Neural progenitor cell (in vitro differentiated cells): ENCODE measurements at regions not wholly inside any gene's neighbourhood (a gene's known extent, or its start where the extent isn't known, plus 50 kb on each side); places are given as distances from the start of the nearest gene placed in this dataset.

Source experiments
- DNase-seq: peaks from one replicate; pipeline ENCODE4 v3.0.0-alpha.2; 2016; ENCODE audit warnings: low spot score
- H2AFZ ChIP-seq: fragments of 200-600 bp; sonication (generic); replicated peaks from 2 replicates; pipeline ENCODE4 v1.6.1; 2016; ENCODE audit warnings: antibody characterized with exemption
- H3F3A ChIP-seq: fragments of 200-600 bp; sonication (generic); 2 replicates; pipeline ENCODE4 v1.6.1; 2016; ENCODE audit warnings: antibody characterized with exemption, low read depth
- H3K27ac ChIP-seq: fragments of 200-600 bp; sonication (generic); 2 replicates; pipeline ENCODE4 v1.5.1; 2016; ENCODE audit warnings: mild to moderate bottlenecking
- H3K27me3 ChIP-seq: fragments of 200-600 bp; sonication (generic); 2 replicates; pipeline ENCODE4 v1.6.1; 2016; ENCODE audit warnings: mild to moderate bottlenecking, moderate library complexity
- H3K36me3 ChIP-seq: fragments of 200-600 bp; sonication (generic); 2 replicates; pipeline ENCODE4 v1.5.1; 2016
- H3K4me1 ChIP-seq: fragments of 200-600 bp; sonication (generic); 2 replicates; pipeline ENCODE4 v1.6.1; 2016; ENCODE audit warnings: mixed run types
- H3K4me2 ChIP-seq: fragments of 200-600 bp; sonication (generic); 2 replicates; pipeline ENCODE4 v1.6.1; 2016
- H3K4me3 ChIP-seq: fragments of 200-600 bp; sonication (generic); 2 replicates; pipeline ENCODE4 v1.5.1; 2016
- H3K79me2 ChIP-seq: fragments of 200-600 bp; sonication (generic); 2 replicates; pipeline ENCODE4 v1.6.1; 2016; ENCODE audit warnings: low read depth
- H3K9ac ChIP-seq: fragments of 200-600 bp; sonication (generic); 2 replicates; pipeline ENCODE4 v1.6.1; 2016
- H3K9me3 ChIP-seq: fragments of 200-600 bp; sonication (generic); 2 replicates; pipeline ENCODE4 v1.5.1; 2016; ENCODE audit warnings: low read depth
- H4K20me1 ChIP-seq: fragments of 200-600 bp; sonication (generic); 2 replicates; pipeline ENCODE4 v1.6.1; 2016; ENCODE audit warnings: low read depth
- H3K27ac Mint-ChIP-seq: 3 replicates; pipeline ENCODE4 v1.8.0; 2021; ENCODE audit warnings: mixed read lengths
- H3K27me3 Mint-ChIP-seq: 2 replicates; pipeline ENCODE4 v1.8.0; 2022; ENCODE audit warnings: low read depth, mild to moderate bottlenecking, inconsistent platforms, moderate library complexity, mixed read lengths; ENCODE audit not compliant: insufficient read depth
- H3K36me3 Mint-ChIP-seq: 3 replicates; pipeline ENCODE4 v1.8.0; 2021; ENCODE audit warnings: mixed read lengths
- H3K4me1 Mint-ChIP-seq: 3 replicates; pipeline ENCODE4 v1.8.0; 2021; ENCODE audit warnings: mixed read lengths
- H3K4me3 Mint-ChIP-seq: 3 replicates; pipeline ENCODE4 v1.8.0; 2021; ENCODE audit warnings: mild to moderate bottlenecking, moderate library complexity, mixed read lengths
- H3K9me3 Mint-ChIP-seq: 3 replicates; pipeline ENCODE4 v1.8.0; 2020; ENCODE audit warnings: mixed read lengths
- EZH2 ChIP-seq: fragments of 200-600 bp; sonication (generic); IDR thresholded peaks from 2 replicates; pipeline ENCODE4 v1.6.1; 2017; ENCODE audit warnings: antibody characterized with exemption, mild to moderate bottlenecking, moderate library complexity
- EZH2phosphoT487 ChIP-seq: fragments of 200-600 bp; sonication (generic); IDR thresholded peaks from 2 replicates; pipeline ENCODE4 v1.6.1; 2017; ENCODE audit warnings: antibody characterized with exemption
- TF ChIP-seq, protein P1 (sequence below): fragments of 200-600 bp; sonication (generic); IDR thresholded peaks from 2 replicates; pipeline ENCODE4 v1.5.1; 2017; ENCODE audit warnings: antibody characterized with exemption, mild to moderate bottlenecking

DNA sequence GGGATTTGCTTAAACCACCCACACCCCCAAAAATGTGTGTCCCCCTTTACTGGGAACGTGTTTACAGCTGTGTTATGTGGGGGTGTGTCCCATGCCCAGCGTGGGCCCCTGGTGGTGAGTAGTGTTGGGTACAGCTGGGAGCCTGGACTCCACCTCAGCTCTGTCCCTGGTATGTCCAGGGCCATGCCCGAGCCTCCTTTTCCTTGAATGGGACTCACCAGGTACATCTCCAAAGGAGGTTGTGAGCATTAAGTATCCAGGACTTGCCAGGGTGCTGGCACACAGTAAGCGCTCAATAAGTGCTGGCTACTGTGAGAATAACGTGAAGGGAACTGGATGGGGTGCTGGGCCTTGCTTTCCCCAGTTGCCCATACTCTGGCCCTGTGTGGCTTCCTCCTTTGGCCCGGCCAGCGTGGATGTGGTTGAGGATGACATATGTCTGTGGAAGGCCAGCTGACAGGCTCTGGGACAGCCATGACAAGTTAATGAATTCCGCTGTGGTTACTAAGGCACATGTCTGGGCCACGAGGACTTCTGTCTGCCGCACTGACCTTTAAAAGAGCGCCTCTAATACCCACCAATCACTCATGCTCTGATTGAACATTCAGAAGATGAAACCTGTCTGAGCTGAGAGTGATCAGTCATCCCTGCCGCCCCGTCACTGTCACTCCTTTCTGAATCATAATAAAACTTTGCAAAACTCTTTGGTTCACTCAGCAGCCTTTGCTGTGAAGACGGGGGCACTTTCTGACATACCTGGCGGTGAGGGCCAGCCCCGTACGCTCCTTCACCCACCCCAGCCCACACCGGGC lies 74.7 kb downstream of the DIO3 start:
- H3K9me3 Mint-ChIP-seq = no peaks in the 10 kb centered on the region
- no peak overlapping the region for H3K27ac ChIP-seq
- no peak for DNase-seq
- no peaks in the 10 kb centered on the region for H3F3A ChIP-seq
- H3K79me2 ChIP-seq = no peaks in the 10 kb centered on the region
- H3K27me3 Mint-ChIP-seq = peaks cover 4% of the 10 kb centered on the region
- no peaks in the 10 kb centered on the region for H3K36me3 ChIP-seq
- H3K4me1 Mint-ChIP-seq = peaks cover 23% of the 10 kb centered on the region
- H3K4me3 Mint-ChIP-seq = no peak overlapping the region
- H3K36me3 Mint-ChIP-seq = no peaks in the 10 kb centered on the region
- H3K4me2 ChIP-seq = no peak overlapping the region
- peaks cover 6% of the 10 kb centered on the region for H3K27me3 ChIP-seq
- H2AFZ ChIP-seq = no peak overlapping the region
- no peaks in the 10 kb centered on the region for H3K9me3 ChIP-seq
- no peak overlapping the region for H3K27ac Mint-ChIP-seq
- H4K20me1 ChIP-seq = no peaks in the 10 kb centered on the region
- no peaks in the 10 kb centered on the region for H3K4me1 ChIP-seq
- TF ChIP-seq EZH2phosphoT487 = no peak
- TF ChIP-seq EZH2 = no peak
- TF ChIP-seq, protein P1, sequence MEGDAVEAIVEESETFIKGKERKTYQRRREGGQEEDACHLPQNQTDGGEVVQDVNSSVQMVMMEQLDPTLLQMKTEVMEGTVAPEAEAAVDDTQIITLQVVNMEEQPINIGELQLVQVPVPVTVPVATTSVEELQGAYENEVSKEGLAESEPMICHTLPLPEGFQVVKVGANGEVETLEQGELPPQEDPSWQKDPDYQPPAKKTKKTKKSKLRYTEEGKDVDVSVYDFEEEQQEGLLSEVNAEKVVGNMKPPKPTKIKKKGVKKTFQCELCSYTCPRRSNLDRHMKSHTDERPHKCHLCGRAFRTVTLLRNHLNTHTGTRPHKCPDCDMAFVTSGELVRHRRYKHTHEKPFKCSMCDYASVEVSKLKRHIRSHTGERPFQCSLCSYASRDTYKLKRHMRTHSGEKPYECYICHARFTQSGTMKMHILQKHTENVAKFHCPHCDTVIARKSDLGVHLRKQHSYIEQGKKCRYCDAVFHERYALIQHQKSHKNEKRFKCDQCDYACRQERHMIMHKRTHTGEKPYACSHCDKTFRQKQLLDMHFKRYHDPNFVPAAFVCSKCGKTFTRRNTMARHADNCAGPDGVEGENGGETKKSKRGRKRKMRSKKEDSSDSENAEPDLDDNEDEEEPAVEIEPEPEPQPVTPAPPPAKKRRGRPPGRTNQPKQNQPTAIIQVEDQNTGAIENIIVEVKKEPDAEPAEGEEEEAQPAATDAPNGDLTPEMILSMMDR = no peak
- H3K9ac ChIP-seq = no peak overlapping the region
- no peak overlapping the region for H3K4me3 ChIP-seq

DNA sequence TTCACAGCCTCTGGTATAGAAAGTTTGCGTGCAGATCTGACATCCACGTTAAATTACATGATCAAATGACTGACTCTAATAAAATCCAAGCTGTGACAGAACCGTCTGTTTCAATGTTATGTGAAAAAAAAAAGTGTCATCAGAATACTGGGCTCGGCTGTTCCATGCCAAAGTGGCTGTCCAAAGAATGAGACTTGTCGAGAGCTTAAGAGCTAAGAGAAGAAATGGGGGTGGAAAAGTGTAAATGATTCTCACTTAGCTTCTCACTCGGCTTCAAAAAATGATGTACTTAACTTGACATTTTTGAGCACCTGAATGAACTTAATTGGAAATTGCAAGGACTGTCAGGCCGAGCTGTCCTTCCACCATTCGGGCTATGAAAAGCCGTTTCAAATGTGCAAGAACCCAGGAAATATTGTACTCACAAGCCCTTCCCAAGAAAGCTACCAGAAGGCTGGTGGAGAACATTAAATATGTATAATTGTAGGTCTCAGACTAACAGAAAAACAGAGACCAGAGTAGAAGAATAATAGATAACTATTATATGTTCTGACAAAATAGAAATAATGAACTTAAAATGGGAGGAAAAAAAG lies 78.0 kb downstream of the DIO3 start:
- Histone ChIP-seq H2AFZ (no peak overlapping the region), H3K4me2 (no peak overlapping the region), H3K27ac (no peak overlapping the region), H4K20me1 (no peaks in the 10 kb centered on the region), H3K9me3 (no peaks in the 10 kb centered on the region), H3K36me3 (no peaks in the 10 kb centered on the region), H3K4me3 (no peak overlapping the region), H3K79me2 (no peaks in the 10 kb centered on the region), H3K4me1 (no peaks in the 10 kb centered on the region), H3K9ac (no peak overlapping the region), H3F3A (no peaks in the 10 kb centered on the region), H3K27me3 (peaks cover 10% of the 10 kb centered on the region)
- H3K36me3 Mint-ChIP-seq = no peaks in the 10 kb centered on the region
- TF ChIP-seq EZH2phosphoT487 = no peak
- TF ChIP-seq, protein P1 = no peak
- no peak for TF ChIP-seq EZH2
- H3K4me1 Mint-ChIP-seq = peaks cover 6% of the 10 kb centered on the region
- no peak overlapping the region for H3K27ac Mint-ChIP-seq
- no peak overlapping the region for H3K4me3 Mint-ChIP-seq
- H3K27me3 Mint-ChIP-seq = peaks cover 4% of the 10 kb centered on the region
- H3K9me3 Mint-ChIP-seq = peaks cover 2% of the 10 kb centered on the region
- no peak for DNase-seq

DNA sequence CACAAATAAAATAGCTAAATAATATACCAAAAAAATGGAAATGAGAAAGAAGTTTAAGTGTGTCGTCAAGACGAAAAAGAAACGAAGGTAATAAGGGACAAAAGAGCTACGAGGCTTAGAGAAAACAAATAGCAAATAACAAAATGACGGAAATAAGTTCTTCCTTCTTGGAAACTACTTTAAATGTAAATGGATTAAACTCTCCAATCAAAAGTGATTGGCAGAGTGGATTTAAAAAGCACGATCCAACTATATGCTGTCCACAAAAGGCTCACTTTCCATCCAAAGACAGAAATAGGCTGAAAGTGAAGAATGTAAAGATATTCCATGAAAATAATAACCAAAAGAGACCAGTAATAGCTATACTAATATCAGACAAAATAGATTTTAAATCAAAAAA lies 82.4 kb downstream of the DIO3 start:
- H3K9me3 ChIP-seq = no peaks in the 10 kb centered on the region
- H3K4me1 ChIP-seq = no peaks in the 10 kb centered on the region
- H2AFZ ChIP-seq = no peak overlapping the region
- H3K9ac ChIP-seq = no peak overlapping the region
- H3K79me2 ChIP-seq = no peaks in the 10 kb centered on the region
- H3K27me3 ChIP-seq = peaks cover 26% of the 10 kb centered on the region
- no peak overlapping the region for H3K4me2 ChIP-seq
- H3K27me3 Mint-ChIP-seq = peaks cover 2% of the 10 kb centered on the region
- no peaks in the 10 kb centered on the region for H3F3A ChIP-seq
- DNase-seq = no peak
- H3K27ac Mint-ChIP-seq = no peak overlapping the region
- no peaks in the 10 kb centered on the region for H4K20me1 ChIP-seq
- H3K27ac ChIP-seq = no peak overlapping the region
- H3K4me1 Mint-ChIP-seq = peaks cover 4% of the 10 kb centered on the region
- no peak overlapping the region for H3K4me3 ChIP-seq
- peaks cover 12% of the 10 kb centered on the region for H3K9me3 Mint-ChIP-seq
- no peak for TF ChIP-seq EZH2phosphoT487
- TF ChIP-seq, protein P1 = no peak
- TF ChIP-seq EZH2 = no peak
- H3K36me3 ChIP-seq = no peaks in the 10 kb centered on the region
- no peaks in the 10 kb centered on the region for H3K36me3 Mint-ChIP-seq
- no peak overlapping the region for H3K4me3 Mint-ChIP-seq
